ENCODE measurements at regions not wholly inside any gene's neighbourhood (a gene's known extent, or its start where the extent isn't known, plus 50 kb on each side); places are given as distances from the start of the nearest gene placed in this dataset.

DNA sequence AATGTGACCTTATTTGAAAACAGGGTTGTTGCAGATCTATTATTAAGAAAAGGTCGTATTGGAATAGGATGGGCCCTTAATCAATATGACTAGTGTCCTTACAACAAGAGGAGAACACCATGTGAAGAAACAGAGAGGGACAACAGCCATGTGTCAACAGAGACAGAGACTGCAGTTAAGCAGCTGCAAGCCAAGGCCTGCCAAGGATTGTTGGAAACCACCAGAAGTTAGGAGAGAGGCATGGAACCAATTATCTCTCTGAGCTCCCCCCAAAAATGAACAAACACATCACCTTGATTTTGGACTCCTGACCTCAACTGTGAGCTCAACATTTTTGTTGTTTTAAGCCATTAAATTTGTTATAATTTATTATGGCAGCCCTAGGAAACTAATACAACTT lies 214.6 kb upstream of the PRKD1 start:
- TF ChIP-seq EZH2 (IDR thresholded peaks at IDR 0.05; ENCODE audit: insufficient read depth, poor library complexity, severe bottlenecking) = no peak
- no peak for TF ChIP-seq EZH2phosphoT487 (IDR thresholded peaks at IDR 0.05; ENCODE audit: insufficient read depth, low read depth)

All from GM23248 (cell line).